Stomach (tissue), 8 donors: ENCODE measurements at regions not wholly inside any gene's neighbourhood (a gene's known extent, or its start where the extent isn't known, plus 50 kb on each side); places are given as distances from the start of the nearest gene placed in this dataset.

ENCODE experiments used
- DNase-seq, 2 donors: peaks; one replicate each; pipeline versions ENCODE4 v3.0.0 to v3.0.0-alpha.2; 2013 to 2019
- H3K27ac ChIP-seq, 5 donors: fragments of 200-600 bp in 4 of 5; sonication (generic) in 4 of 5; one replicate each; pipeline ENCODE4 v1.5.1; 2013 to 2019; ENCODE audit warnings: mild to moderate bottlenecking in 1 of 5, moderate library complexity in 1 of 5
- H3K27me3 ChIP-seq, 3 donors: fragments of 200-600 bp; sonication (generic); one replicate each; pipeline ENCODE4 v1.5.1; 2017 to 2019; ENCODE audit warnings: mixed run types in 1 of 3
- H3K36me3 ChIP-seq, 4 donors: fragments of 200-600 bp; sonication (generic); 1 replicate in 3 of 4; 2 replicates in 1 of 4; pipeline ENCODE4 v1.5.1; 2016 to 2019
- H3K4me1 ChIP-seq, 4 donors: fragments of 200-600 bp; sonication (generic); one replicate each; pipeline ENCODE4 v1.5.1; 2016 to 2019
- H3K4me3 ChIP-seq, 4 donors: fragments of 200-600 bp; sonication (generic) in 3 of 4; one replicate each; pipeline ENCODE4 v1.5.1; 2016 to 2019; ENCODE audit warnings: mild to moderate bottlenecking in 1 of 4
- H3K9me3 ChIP-seq, 4 donors: fragments of 200-600 bp; sonication (generic); one replicate each; pipeline ENCODE4 v1.5.1; 2016 to 2019
- EP300 ChIP-seq: sonication (generic); formaldehyde crosslinking; IDR thresholded peaks from one replicate; pipeline ENCODE4 v1.6.1; 2017; ENCODE audit warnings: antibody characterized with exemption
- POLR2A ChIP-seq, 4 donors: fragments of 450-650 bp; IDR thresholded peaks; one replicate each; pipeline ENCODE4 v1.6.1; 2016; ENCODE audit warnings: antibody characterized with exemption in 4 of 4, control low read depth in 2 of 4, mild to moderate bottlenecking in 1 of 4, moderate library complexity in 1 of 4
- POLR2AphosphoS5 ChIP-seq, 3 donors: sonication (generic); formaldehyde crosslinking; IDR thresholded peaks; one replicate each; pipeline ENCODE4 v1.6.1; 2016; ENCODE audit warnings: antibody characterized with exemption in 3 of 3
- WGBS, 5 donors: extraction: QIAGEN DNeasy Blood & Tissue Kit in 3 of 5; methylation state at CpG; one replicate each; pipeline versions ENCODE4 v1.1.5 to v1.1.7; 2013 to 2018; 5-methylcytosine and 5-hydroxymethylcytosine counted together
- intact Hi-C: fragments of 100-400 bp; cut with DNase I; formaldehyde crosslinking; loops from one replicate; pipeline ENCODE4 v1.15.1; 2023; ENCODE audit warnings: low total_unique reads
- TF ChIP-seq, protein P1 (sequence below), 7 experiments: fragments of 450-650 bp in 4 of 7; fragments of 200-600 bp in 3 of 7; sonication (generic) in 3 of 7; IDR thresholded peaks; one replicate each; pipeline ENCODE4 v1.5.1; 2016 to 2019; ENCODE audit warnings: antibody characterized with exemption in 7 of 7, control low read depth in 2 of 7, mild to moderate bottlenecking in 1 of 7
- donor health status: healthy with polysubstance abuse.
- donor health status: Bipolar disorder and iron deficiency.
- donor health status: healthy.

GRCh38 chr3:71934520-71935270 lies 149.7 kb upstream of the PROK2 start:
- no peak overlapping the region for H3K4me3 ChIP-seq
- TF ChIP-seq, protein P1, sequence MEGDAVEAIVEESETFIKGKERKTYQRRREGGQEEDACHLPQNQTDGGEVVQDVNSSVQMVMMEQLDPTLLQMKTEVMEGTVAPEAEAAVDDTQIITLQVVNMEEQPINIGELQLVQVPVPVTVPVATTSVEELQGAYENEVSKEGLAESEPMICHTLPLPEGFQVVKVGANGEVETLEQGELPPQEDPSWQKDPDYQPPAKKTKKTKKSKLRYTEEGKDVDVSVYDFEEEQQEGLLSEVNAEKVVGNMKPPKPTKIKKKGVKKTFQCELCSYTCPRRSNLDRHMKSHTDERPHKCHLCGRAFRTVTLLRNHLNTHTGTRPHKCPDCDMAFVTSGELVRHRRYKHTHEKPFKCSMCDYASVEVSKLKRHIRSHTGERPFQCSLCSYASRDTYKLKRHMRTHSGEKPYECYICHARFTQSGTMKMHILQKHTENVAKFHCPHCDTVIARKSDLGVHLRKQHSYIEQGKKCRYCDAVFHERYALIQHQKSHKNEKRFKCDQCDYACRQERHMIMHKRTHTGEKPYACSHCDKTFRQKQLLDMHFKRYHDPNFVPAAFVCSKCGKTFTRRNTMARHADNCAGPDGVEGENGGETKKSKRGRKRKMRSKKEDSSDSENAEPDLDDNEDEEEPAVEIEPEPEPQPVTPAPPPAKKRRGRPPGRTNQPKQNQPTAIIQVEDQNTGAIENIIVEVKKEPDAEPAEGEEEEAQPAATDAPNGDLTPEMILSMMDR (IDR thresholded peaks at IDR 0.05) = no peak
- TF ChIP-seq EP300 = no peak
- no peak for TF ChIP-seq POLR2AphosphoS5 (IDR thresholded peaks at IDR 0.05)
- no peak for TF ChIP-seq POLR2A (IDR thresholded peaks at IDR 0.05)
- H3K9me3 ChIP-seq = no peaks in the 10 kb centered on the region
- WGBS, 5 donors = 75 to 86% (median 78%) methylated on average over 11 of the region's 11 CpGs
- H3K36me3 ChIP-seq = no peaks in the 10 kb centered on the region
- no peak for DNase-seq
- H3K4me1 ChIP-seq = no peaks in the 10 kb centered on the region
- intact Hi-C loops = no loop called here
- no peak overlapping the region for H3K27ac ChIP-seq
- H3K27me3 ChIP-seq = no peaks in the 10 kb centered on the region

DNA sequence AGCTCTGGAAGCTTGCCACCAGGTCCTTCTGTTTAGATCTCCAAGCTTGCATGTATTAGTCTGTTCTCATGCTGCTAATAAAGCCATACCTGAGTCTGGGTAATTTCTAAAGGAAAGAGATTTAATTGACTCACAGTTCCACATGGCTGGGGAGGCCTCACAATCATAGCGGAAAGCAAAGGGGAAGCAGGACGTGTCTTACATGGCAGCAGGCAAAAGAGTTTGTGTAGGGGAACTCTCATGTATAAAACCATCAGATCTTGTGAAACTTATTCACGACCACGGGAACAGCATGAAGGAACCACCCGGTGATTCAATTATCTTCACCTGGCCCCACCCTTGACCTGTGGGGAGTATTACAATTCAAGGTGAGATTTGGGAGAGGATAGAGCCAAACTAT lies 147.0 kb upstream of the PROK2 start:
- TF ChIP-seq POLR2AphosphoS5 (IDR thresholded peaks at IDR 0.05) (no peak), POLR2A (IDR thresholded peaks at IDR 0.05) (no peak)
- TF ChIP-seq, protein P1 (IDR thresholded peaks at IDR 0.05) = no peak
- intact Hi-C loops = no loop called here
- Histone ChIP-seq H3K9me3 (no peaks in the 10 kb centered on the region), H3K4me1 (no peaks in the 10 kb centered on the region), H3K4me3 (no peak overlapping the region), H3K36me3 (no peaks in the 10 kb centered on the region), H3K27ac (no peak overlapping the region), H3K27me3 (no peaks in the 10 kb centered on the region)
- WGBS, 5 donors = 58 to 70% (median 64%) methylated on average over 5 of the region's 5 CpGs
- no peak for DNase-seq

- Histone ChIP-seq H3K4me1 (no peaks in the 10 kb centered on the region), H3K27ac (no peak overlapping the region), H3K36me3 (no peaks in the 10 kb centered on the region), H3K27me3 (no peaks in the 10 kb centered on the region), H3K9me3 (no peaks in the 10 kb centered on the region), H3K4me3 (no peak overlapping the region)
- TF ChIP-seq POLR2A (IDR thresholded peaks at IDR 0.05) = no peak
- TF ChIP-seq, protein P1 (IDR thresholded peaks at IDR 0.05) = peak in 1 of 7 experiments; percentile 8
- peak in 1 of 3 donors; percentile 22 for TF ChIP-seq POLR2AphosphoS5 (IDR thresholded peaks at IDR 0.05)
- no peak for TF ChIP-seq EP300
- WGBS, 5 donors = 65 to 74% (median 70%) methylated on average over 10 of the region's 10 CpGs
- DNase-seq = peak in 1 of 2 donors; percentile 47
- intact Hi-C loops = no loop called here
Measured at GRCh38 chr3:71930056-71930991, 145.4 kb upstream of the PROK2 start.

GRCh38 chr3:71928212-71928611 lies 143.3 kb upstream of the PROK2 start:
- Histone ChIP-seq H3K4me1 (no peaks in the 10 kb centered on the region), H3K27me3 (no peaks in the 10 kb centered on the region), H3K9me3 (no peaks in the 10 kb centered on the region), H3K36me3 (no peaks in the 10 kb centered on the region), H3K4me3 (no peak overlapping the region), H3K27ac (no peak overlapping the region)
- intact Hi-C loops = no loop called here
- DNase-seq = no peak
- TF ChIP-seq, protein P1 (IDR thresholded peaks at IDR 0.05) = no peak
- TF ChIP-seq EP300 = no peak
- WGBS, 5 donors = 70 to 81% (median 78%) methylated on average over 2 of the region's 2 CpGs
